GM19395 (cell line): ENCODE measurements at regions not wholly inside any gene's neighbourhood (a gene's known extent, or its start where the extent isn't known, plus 50 kb on each side); places are given as distances from the start of the nearest gene placed in this dataset.

Experiments
- ATAC-seq: cut with Tn5 transposase; IDR thresholded peaks from one replicate; pipeline ENCODE4 v1.9.1; 2021; ENCODE audit warnings: mild to moderate bottlenecking, moderate library complexity; ENCODE audit not compliant: unreplicated experiment

DNA sequence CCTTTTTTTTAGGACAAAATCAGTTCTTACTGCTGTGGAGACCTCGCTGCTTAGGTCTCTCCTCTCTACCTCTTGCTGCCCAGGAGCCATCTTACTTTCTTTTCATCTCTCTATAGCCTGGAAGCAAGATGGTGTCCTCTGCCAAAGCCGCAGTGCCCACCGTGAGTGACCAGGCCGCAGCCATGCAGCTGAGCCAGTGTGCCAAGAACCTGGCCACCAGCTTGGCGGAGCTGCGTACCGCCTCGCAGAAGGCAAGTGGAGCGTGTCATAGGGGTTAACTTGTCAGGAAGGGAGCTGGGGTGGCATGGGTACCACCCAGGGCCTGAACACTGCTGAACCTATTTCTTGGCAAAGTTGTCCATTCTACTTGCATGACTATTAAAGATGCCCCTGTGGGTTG, 320.3 kb upstream of the TPM1 start:
- no peak for ATAC-seq

DNA sequence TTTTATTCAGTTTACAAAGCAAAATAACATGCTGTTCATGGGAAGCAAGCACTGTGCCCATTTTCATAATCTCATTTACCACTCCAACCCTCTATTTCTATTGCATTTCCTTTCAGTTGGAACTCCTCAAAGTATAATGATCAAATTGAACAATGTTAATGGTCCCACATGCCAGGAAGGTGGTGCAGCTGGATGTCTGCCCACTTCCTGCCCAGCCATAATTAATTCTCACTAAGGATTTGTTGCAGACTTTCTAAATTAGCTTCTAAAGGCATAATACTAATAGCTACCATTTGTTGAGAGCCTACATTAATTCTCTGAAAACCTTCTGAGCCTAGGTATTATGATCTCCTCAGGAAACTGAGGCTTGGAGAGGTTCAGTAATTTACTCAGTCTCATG, 316.1 kb upstream of the TPM1 start:
- ATAC-seq, result no peak

DNA sequence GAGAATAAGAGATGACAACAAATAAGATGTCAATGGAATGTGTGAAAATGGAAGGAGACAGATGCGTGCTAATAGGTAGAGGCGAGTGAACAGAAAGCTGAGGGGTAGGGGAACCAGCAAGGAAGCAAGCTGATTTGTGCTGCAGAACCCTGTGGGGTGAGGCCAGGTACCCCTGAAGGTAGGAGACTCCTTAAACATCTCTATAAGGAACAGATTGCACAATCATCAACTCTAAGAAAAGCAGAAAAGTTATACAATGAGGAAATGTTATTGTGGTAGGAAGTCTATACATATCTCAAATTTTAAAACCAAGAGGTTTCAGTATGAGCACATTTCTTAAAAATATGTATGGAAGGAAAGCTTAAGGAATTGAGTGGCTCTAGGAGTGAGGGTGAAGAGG, 315.0 kb upstream of the TPM1 start:
- ATAC-seq, result no peak

DNA sequence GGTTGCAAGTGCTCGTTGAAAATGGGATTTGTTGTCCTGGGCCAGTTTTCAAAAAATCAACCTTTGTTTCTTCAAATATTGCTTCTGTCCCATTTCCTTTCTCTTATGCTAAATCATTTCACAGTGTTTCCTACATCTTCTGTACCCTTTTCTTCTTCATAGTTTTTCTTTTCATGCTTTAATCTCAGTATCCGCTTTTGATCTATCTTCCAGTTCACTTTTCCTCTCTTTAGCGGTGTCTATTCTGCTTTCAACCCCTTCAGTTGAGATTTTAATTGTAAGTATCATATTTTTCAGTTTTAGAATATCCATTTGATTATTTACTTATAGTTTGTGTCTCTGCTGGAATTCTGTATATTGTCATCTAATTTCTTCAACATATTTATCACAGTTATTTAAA, 311.7 kb upstream of the TPM1 start:
- no peak for ATAC-seq

DNA sequence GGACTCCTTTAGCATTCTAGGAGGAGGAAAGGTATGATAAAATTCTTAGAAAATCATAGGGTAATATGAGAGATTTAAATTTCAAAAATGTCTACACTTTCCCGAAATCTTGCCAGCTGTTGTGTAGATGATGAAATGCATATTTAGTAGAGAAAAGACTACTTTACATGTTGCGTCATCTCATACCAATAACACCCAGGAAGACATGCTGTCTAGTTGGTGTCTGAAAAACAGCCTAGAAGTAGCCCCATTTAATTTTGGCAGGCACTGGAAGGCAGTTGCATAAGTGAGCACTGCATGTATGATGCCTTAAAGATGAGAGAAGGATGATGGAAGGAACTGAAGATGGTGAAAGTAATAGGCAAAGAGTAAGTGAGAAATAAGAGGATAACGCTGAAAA, 310.5 kb upstream of the TPM1 start:
- no peak for ATAC-seq

DNA sequence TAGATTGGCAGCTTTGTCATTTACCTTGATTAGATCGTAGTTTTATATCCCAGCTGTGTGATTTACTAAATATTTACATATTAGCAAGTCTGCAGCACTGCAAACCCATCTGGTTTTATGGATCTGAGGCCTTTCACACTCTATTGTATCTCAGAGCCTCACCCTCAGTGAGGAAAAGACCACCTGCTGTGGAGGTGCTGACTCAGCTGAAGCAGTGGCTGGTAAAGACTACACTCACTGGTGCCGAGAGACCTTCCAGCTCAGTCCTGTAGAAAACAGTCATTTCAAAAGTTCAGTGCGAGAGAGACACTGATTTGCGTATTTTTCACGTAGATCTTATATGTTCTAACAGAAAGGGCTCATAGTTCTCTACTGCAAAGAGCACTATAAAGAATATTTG, 307.8 kb upstream of the TPM1 start:
- no peak for ATAC-seq

DNA sequence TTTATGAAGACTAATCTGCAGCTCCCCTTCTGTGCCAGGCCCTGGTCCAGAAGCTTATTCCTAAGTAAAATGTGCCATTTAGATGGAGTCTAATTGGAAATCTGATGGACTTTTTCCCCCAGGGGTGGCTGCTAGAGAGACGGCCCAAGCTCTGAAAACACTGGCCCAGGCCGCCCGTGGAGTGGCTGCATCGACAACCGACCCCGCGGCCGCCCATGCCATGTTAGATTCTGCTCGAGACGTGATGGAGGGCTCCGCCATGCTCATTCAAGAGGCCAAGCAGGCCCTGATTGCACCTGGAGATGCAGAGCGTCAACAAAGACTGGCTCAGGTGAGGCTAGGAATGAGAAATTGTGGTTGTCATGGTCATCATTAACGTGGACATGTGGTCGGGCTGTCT, 305.8 kb upstream of the TPM1 start:
- no peak for ATAC-seq

DNA sequence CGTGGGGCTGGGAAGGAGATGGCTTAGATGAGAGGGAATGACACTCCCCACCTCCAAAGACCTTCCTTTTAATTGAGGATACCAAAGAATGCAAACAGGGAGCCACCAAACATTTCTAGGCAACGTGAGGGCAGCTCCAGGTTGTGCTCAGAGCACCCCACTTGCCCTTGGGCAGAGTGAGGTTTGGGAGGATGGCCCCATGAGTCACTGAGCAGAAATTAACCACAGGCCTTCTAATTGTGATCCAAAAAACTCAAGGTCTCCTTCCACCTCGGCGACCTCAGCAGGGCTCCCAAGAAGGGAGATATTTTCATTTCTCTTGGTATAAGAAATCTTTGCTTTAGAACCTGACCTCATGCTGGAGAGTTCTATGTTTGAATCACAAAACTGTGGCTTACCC, 305.0 kb upstream of the TPM1 start:
- no peak for ATAC-seq

DNA sequence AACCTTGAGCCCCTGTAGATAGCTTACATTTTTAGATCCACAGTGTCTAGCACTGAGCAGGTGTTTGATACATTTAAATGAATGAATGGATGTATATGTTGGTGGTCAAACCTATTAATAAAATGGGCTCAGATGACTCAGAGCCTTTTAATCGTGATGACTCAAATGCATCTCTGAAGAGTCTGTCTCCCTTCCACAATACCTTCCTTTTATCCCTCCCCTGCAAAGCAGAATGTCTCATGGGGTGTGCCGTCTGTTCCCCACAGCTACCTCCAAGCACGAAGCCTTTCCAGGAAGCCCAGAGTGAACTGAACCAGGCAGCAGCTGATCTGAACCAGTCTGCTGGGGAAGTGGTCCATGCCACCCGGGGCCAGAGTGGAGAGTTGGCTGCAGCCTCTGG, 303.5 kb upstream of the TPM1 start:
- no peak for ATAC-seq

DNA sequence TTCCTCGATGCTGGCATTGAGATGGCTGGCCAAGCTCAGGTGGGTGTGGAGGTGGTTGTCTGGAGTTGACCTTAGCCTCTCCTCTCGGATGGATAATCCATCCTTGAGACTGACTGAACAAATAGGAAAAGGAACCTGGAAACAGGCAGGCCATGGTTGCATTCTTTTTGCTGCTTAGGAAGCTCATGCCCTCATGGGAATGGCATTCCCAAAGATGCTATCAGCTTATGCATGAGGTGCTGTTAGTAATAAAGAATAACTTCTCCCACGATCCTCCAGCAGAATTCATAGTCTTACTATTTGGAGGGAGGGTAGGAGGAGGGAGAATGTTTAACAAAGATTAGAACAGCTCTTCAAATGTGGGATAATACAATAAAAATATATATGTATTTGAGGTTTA, 303.0 kb upstream of the TPM1 start:
- ATAC-seq, result no peak

DNA sequence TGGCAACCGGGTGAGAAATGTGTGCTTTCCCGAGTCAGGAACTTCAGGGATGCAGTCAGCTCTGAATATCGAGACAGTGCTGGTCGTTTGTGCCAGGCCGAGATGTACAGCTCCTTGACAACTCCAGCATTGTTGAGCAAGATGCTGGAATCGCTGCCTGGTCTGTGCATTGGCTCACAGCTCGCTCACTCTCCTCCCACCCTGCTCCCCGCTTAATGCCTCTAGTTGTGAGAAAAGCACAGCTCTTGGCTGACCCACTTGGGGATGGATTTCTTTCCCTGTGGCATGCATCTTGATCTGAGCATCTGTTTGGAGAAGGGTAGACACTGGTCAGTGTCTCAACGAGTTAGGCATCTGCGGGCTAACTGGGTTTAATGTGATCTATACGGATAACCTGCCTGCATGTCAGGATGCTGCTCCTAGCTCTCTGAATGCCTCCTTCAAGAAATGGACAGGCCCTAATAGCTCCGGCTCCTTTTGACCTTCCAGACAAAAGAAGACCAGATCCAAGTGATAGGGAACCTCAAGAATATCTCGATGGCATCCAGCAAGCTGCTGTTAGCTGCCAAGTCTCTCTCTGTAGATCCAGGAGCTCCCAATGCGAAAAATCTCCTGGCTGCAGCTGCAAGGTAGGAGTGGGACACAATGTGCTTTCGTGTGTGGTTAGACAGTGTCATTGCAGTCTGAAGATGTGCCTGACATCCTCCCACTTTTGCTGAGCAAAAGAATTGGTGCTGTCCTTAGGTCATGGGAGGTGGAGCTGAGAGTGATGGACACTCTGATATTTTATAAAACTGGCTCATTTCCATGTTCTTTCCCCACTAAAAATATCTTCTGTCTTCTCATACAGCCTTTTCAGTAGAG, 302.2 kb upstream of the TPM1 start:
- no peak for ATAC-seq

DNA sequence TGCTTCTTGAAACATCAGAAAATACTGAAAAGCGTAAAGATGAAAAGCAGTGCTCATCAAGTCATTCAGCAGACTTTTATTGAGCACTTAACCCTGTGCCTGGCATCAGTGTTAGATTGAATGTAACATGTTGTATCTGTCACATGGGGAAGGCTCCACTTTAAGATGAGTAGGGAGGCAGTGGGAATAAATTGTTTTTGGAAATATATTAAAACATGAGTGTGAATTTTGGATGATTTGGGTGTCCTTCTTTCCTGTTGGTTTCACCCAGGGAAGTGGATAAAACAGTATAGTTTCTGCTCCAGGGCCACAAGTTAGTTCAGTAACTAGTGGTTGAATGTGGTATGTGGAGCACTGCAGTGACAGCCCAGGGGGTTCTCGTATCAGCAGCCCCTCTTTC, 301.4 kb upstream of the TPM1 start:
- no peak for ATAC-seq

DNA sequence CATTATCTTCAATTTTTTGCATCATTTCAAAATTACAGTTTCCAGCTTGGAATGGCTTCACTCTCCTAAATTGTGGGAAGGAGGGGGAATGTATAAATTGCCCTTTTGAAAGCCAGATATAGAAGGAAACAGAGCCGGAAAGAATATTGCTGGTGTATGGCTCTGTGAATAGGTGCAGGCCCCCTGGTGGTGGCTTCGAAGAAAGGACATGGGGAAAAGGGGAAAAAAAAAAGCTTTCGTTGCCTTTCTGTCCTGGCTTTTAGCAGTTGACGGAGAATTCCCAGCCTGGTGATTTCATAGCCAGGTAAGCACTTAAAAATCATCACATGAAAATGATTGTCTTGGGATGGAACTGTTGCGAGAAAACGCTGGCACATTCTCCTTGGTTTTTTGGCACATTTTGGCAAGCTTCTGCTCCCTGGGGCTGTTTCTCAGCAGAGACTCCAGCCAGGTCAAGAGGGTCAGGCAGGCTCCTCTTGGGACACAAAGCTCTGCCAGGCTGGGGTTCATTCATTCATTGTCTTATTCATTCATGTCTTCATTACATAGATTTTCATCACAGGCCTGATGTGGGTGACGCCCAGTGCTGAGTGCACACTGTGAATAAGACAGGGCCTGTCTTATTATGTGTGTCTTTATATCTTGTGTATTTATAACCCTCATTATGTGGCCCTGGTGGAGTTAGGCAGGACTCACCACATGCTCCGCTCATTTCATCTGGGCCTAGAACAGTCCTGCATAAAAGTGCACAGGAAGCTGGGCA, 300.0 kb upstream of the TPM1 start:
- no peak for ATAC-seq

DNA sequence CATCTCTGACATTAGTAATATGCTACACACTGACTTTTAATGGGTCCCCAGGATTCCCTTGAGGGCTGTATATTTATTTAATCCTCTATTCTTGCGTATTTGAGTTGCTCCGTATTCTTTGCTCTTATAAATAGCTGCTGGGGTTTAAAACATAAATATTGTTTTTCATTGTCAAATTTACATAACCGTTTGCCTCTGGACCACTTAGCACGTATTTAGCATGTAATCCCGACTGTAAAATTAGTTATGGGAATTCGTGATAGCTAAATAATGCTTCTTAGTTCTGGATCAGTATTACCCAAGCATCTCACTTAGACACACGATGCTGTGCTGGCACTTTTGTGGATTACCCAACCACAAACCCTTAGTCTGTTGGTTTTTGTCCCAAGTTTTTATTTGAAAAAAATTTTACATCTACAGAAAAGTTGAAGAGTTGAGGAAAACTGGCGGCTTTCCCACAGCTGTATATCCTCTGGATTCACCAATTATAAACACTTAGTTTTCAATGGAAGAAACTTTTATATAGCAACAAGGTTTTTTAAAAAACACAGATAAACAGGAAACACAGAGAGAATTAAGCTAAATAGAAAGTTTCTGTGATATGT, 296.8 kb upstream of the TPM1 start:
- ATAC-seq, result no peak

DNA sequence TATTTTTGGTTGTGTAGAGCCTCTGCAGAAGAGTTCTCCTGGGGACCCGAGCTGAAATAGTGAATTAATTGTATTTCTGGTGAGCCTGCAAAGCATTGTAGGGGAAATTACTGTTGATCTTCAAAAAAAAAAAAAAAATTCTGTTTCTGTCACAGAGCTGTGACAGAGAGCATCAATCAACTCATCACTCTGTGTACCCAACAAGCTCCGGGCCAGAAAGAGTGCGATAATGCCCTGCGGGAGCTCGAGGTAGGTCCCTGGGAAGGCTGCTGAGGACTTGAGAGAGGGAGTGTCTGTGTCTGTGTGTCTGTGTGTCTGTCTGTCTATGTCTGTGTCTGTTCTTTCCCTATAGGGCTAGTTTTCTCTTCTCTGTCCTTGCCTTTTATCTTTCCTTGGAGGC, 294.4 kb upstream of the TPM1 start:
- no peak for ATAC-seq

DNA sequence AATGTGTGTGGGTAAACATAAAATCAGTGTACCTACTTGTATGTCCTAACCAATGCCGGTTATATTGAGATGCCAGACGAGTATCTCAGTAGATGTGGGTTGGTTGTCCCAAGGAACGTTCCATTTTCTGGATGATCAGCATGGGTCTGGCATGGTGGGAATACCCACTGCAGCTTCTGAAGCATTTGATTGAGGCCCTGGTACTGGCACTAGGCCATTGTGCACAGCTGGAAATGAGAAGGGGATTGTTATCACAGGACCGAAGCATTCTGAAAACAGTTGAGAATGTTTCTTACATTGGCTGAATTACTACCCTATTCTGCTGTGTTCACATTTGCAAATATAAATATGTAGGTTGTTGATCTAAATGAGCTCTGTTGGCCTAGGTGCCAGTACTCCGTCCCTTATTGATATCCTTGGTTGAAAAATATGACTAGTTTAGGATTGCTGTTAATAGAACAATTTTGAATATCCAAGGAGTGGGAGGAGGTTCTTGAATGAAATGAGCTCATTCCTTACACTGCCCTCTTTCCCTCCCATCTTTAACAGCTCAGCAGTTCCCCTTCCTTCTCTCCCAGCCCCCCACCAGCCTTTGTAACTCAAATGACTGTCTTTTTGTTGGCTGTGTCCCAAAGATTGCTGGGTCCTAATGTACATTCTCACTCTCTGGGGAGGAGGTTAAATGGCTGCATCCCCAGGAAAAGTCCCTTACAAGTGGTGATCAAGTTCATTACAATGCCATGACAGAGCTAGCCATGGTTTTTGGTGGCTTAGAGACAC, 293.3 kb upstream of the TPM1 start:
- no peak for ATAC-seq

DNA sequence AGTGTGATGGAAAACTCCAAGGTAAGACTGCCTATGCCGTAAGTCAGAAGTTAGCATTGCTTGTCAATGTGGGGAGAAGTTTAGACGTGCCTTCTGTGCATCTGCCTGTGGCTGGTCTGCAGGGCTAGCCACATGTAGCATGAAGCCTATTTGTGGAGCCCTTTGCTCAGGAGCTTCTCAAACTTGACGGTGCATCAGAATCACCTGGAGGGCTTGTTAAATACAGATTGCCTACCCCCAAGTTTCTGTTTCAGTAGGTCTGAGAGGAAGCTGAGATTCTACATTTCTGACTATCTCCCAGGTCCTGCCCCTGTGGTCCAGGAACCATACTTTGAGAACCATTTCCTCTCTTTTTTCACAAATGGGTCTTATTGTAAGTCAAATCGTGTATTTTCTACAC, 292.1 kb upstream of the TPM1 start:
- no peak for ATAC-seq

DNA sequence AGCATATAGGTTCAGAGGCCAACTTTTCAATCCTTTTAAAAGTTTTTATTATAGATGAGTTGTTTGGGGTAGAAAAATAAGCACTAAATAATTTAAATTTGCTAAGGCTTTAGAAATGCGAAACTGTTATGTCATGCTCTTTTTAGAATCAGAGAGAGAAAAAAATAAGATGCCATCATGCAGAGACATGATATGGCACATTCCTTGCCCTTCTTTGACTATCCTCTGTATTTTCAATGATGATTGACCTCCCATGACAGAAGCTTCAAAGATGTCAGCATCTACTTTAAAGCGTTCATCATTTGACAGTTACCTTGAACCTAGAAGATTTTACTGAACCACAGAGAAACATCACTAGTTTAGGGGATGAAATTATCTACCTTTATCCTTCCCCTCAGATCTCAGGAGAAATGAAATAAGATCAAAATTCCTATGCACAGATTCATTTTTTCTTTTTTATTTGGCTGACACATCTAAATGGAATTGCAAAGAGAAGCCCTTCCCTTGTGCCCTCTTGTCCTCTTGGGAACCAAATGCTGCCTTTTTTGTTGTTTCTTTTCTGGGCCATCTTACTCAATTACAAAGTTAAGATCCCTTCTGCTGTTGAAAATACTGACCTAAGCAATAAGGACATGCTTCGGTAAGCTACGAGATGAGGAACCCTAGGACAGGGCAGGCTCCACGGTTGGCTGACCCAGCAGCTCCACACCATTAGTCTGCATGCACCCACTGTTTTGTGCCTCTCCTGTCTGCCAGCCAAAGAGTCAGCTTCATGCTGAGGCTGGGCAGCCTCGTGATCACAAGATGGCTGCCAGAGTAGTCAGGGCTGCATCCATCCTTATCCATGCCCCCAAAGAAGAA, 289.7 kb upstream of the TPM1 start:
- ATAC-seq, result no peak

DNA sequence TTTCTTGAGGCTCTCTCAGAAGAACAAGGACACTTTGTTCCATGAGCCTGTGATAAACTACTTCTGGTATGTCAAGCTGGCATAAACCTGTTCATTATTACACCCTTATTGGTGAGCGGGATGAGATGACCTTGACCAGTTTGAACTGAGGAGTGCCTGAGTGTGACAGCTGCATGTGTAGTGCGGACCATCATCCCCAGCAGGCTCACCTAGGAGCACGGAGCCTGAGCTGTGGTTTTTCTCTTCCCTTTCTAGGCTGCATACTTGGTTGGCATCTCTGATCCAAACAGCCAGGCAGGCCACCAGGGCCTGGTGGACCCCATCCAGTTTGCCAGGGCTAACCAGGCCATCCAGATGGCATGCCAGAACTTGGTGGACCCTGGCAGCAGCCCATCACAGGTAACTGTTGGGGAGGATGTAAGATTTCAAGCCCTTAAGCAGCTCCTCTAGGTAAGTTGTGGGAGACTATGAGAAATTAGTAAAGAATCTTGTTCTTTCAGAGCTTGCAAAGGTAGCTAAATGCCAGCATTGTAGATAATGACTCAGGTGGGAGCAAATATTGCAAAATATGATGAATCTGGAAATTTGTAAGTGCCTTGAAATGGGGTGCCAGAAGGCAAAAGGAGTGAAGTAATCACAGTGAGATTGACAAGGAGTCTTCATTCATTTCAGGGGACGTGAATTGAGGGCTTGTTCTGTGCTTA, 288.9 kb upstream of the TPM1 start:
- no peak for ATAC-seq
